HG02623 (cell line): ENCODE measurements at regions not wholly inside any gene's neighbourhood (a gene's known extent, or its start where the extent isn't known, plus 50 kb on each side); places are given as distances from the start of the nearest gene placed in this dataset.
"Not testable (repeated sequence)": the region's sequence is repeated elsewhere in the genome, so short reads cannot be mapped to it uniquely, and the experiment has no call there.

Experiments used
- ATAC-seq: cut with Tn5 transposase; IDR thresholded peaks from one replicate; pipeline ENCODE4 v1.9.1; 2021; ENCODE audit warnings: moderate library complexity; ENCODE audit not compliant: unreplicated experiment

DNA sequence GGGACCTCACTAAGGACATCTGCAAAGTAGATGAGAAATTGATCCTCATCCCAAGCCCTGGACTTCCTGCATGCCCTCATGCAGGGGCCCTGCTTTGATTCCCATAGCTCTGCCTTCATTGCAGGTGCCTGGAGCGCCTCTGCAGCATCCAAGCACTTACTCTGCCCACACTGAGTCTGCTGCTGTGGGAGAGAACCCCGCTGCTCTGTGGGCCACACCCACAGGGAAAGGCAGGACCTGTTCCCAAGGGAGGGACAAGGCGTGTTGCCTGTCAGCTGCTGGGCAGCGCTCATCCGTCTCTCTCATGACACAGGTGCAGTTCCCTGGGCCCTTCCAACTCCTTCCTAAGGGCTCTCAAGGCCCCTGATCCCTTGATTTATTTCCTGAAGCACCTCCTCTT, 266.8 kb upstream of the SMIM21 start:
- ATAC-seq, result no peak

DNA sequence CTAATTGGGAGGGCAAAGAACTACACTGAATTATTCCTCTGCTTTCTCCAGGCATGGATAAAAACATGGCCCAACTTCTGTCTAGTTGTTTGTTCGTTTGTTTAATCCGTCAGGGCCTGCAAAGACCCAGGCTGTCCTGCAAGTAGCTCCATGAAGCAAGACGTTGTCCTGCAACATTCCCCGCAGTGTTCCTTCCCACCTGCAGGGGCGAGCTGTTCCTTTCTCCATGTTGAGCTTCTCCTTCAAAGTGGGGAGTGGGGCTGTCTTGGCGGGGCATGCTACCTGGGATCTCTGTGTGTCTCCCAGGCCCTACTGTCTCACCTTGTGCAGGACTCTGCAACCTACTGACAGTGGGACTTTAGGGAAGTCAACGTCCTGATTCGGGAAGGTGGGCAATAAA, 264.0 kb upstream of the SMIM21 start:
- ATAC-seq, result no peak

DNA sequence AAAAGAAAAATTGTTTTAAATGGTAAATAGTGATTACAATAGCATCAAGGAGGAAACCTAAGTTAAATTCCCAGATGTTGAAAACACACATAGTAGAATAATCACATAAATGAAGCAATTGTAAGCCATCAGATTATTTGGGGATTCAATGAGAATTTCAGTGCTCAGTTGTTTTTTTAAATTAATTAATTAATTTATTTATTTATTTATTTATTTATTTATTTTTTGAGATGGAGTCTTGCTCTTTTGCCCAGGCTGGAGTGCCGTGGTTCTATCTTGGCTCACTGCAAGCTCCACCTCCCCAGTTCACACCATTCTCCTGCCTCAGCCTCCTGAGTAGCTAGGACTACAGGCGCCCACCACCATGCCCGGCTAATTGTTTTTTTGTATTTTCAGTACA, 262.8 kb upstream of the SMIM21 start:
- ATAC-seq, result not testable (repeated sequence)

DNA sequence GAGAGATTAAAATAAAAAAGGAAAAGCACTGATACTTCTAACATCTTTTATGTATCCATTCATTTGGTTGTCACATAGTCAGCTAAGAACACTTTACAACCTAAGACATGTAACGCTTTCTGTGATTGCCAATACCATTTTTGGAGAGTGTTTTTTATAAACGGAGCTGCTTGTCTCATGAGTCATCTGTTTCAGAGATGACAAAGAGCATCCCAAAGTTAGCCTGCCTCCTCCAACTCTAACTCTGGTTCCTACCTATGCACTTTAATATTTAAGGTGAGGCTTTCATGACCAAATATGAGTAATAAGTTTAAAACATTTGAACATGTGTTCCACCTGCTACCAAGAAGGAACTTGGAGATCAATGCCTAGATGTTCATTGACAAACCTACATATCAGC, 260.1 kb upstream of the SMIM21 start:
- no peak for ATAC-seq

DNA sequence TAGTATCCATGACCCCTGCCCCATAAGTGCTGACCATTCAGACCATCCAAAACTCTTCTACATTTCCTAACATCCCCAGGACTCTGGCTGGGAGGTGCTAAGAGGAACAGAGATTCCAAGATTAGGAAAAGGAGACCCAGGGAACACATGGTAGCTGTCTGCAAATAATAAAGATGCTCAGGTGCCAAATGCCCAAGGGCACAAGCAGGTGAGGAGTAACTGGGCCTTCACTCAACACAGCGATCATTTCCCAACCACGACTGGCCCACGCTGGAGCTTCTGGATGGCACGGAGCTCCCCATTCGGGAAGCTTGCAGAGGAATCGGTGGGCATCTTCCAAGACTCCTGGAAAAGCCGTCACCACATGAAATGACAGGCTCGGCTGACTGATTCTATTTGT, 255.9 kb upstream of the SMIM21 start:
- no peak for ATAC-seq

DNA sequence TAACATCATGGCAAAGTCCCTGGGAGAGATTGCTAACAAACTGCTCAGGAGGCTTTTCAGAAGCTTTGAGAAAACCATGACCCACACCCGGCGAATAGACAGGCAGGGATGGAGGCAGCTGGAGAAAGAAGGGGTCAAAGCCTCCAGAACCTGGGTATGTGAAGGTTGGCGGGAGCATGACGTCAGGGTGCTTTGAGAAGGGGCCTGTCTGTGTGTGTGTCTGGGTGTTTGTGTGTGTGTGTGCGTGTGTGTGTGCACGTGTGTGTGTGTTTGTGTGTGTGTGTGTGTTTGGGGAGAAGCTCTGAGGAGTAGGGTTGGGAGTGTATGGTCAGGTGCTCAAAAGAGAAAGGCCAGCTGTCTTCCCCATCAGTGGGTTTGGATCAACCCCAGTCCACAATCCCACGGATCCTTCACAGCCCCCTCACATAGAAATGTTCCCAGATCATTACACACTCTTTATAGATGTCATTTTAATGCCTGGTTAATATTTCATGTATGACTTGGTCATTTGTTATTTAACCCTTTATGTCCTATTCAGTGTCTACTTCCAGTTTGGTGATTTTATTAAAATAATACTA, 254.1 kb upstream of the SMIM21 start:
- no peak for ATAC-seq

DNA sequence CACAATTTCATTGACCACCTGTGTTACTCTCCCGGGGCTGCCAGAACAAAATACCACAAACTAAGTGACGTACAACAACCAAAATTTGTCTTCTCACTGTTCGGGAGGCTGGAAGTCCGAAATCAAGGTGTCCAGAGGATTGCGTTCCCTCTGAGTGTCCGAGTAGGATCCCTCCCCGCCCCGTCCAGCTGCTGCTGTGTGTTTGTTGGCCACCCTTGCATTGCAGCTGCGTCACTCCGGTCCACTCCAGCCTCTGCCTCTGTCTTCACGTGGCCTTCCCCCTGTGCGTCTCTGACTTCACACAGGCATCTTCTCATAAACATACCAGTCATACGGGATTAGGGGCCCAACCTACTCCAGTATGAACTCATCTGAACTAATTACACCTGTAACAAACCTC, 251.8 kb upstream of the SMIM21 start:
- ATAC-seq, result no peak

DNA sequence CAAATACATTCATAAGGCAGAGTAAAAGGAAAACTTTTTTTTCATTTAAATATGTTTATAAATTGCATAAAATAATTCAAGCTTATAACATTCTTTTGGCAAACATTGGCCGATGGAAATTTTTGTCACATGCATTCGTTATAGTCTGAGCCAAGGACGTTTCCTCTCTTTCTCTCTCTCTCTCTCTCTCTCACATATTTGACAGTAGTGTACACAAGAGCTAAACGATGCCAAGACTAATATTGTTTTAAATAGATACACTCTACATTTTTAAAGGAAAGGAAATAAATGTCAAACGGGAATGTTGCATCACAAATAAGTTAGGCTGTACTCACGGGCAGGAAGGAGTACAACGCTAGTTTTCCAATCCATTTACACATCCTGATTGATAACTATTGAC, 251.1 kb upstream of the SMIM21 start:
- ATAC-seq, result no peak

DNA sequence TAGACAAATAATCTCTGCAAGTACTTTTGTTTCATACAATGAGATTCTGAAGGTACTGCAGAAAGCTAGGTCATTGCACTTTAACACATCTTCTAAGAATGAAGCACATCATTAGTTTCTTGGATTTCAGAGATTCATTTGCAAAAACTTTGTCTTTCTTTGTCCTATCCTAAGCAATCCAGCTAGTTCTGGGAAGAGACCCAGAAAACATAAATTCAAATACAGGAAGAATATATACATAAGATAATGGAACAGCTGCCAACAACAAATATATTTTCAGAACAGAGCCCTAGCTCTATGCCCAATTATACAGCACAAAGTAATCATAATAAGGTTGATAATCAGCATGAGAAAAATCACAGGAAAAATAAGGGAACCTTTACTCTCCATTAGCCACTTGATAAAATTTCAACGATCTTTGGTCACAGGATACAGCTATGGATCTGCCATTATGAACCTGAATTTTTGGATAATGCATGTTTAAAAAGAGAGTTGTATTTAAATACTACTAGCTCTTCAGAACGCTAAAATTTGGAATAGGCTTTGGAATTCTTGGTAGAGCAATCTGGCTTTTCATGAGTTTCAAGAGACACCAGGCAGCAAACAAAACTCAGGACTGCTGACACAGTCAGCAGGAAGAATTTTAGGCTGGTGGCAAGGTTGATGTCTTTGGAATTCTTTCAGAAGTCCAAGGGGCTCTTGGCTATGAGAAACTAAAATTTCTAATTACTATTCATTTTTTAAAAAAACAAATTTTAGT, 250.4 kb upstream of the SMIM21 start:
- ATAC-seq, result no peak

DNA sequence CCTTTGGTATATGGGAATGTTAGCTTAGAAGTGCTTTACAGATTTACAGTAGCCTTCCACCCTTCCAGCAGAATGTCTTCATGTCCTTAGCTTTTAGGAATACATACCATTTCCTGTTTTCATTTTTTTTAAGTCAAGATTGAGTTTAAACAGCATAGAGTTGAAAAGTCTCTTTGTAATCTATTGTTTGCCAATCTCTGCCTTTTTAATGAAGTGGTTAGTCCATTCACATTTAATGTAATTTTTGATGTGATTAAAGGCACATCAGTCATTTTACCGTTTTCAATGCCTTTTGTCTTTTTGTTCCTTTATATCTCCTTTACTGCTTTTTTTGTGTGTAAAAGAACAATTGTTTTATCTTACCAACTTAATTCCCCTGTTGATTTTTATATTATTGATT, 233.4 kb upstream of the SMIM21 start:
- no peak for ATAC-seq

DNA sequence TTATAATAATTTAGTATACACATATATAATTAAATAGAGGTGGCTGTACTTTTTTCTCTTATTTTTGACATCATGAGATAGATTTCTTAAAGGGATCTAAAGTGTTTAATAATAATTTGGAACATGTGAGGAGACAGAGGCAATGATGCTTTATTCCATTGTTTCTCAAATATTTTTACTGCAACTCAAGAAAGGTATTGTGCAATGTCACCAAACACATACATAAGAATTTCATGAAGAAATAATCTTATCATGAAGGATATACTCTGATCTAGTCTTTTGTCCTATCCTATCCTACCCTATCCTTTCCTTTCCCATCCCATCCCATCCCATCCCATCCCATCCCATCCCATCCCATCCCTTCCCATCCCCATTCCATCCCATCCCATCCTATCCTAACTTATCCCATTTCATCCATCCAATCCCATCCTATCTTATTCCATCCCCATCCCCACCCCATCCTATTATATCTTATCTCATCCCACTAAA, 232.1 kb upstream of the SMIM21 start:
- no peak for ATAC-seq

DNA sequence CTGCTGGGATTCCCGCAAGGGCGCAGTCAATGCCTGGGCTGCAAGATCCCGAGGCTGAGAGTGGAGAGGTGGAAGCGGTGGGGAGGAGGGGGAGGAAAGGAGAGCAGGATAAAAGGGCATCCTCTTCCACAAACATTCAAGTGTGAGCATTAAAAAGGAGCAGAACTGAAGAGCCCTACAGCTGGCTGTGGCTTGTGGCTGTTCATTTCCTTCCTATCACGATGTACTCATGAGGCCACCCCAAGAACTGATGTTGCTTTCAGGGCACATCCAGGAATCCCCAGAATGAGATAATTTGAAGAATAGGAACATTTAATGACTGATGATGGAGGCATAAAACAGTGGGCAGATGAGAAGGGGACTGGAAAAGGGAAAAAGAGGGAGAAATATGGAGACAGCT, 230.8 kb upstream of the SMIM21 start:
- ATAC-seq, result no peak

DNA sequence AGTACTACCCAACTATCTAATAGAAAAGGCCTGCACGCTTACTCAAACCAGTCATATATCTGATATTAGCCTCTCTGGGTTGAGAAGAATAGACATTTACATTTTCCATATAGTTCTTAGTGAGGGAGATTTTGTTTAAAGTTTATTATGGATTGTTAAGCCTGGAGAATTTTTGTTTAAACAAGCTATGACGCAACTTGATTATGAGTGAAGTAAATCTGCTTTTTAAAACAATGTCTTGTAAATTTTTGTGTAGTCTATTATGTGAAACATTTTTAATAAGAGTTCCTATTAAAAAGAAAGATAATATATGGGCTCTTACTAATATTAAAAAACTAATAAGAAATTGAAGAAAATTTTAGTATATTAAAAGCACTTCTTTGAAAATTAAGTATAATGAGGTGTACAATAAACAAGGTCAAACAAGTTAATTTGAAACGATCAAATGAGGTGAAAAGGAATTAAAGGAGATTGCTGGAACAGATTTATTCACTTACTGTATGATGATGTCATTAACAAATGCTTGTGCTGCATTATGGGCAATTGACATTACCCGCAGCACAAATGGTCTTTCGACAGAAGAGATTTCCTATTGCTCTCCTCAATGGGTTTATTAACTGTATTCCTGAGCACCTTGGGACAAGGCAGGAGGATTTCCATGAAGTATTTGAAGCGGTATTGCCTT, 229.2 kb upstream of the SMIM21 start:
- ATAC-seq, result no peak

DNA sequence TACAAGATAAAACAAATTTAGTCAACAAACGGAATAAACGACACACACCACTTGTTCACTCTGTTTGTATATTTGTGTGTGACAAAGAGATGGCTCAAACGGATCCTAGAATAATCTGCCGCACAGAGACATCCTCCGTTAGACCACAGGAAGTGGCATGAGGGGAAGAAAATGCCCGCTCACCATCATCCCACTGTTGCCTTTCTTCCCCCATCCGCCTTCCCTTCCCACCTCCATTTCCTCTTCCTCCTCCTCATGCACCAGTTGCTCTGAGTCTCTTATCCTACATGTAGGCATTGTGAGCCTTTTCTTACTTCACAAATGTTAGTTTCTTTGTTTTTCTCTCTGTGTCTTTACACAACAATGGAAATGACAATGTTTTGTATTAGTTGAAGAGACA, 228.5 kb upstream of the SMIM21 start:
- no peak for ATAC-seq

DNA sequence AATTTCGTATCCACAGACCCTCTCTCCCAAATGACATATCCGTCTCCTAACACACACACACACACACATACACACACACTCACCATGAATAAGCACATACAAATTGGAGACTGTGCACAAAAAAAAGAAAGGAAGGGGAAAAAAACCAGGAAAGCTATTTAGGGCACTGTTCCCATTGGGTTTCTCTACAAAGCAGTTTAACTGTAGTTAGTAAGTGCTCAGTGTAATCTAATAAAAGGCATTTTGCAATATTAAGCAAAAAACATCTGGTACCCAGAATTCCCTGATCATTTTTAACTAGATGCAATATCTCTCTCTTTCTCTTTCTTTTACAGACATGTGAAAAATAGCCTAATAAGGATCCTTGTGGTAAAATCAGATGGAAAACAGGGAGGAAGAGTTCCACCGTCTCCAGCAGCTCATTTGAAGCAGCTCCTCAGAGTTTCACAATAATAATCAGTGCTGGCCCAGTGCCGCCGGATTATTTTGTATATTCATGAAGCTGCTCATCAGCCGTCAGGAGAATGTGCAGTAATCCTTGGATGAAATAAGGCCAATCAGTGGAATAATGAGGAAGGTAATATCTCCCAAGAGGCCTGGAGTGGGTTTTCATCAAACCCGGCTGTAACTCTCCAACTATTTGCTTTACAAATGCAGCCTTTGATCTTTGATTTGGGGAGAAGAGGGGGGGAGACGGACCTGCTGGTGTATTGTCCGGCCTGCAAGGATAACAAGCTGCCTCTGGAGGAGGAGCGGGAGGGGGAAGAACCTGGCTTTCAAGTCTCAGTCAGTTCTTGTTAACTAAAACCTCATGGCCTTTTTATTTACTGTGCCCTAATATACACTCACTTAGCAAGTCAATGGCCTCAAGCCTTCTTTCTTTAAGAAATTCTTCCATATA, 227.6 kb upstream of the SMIM21 start:
- ATAC-seq, result no peak

DNA sequence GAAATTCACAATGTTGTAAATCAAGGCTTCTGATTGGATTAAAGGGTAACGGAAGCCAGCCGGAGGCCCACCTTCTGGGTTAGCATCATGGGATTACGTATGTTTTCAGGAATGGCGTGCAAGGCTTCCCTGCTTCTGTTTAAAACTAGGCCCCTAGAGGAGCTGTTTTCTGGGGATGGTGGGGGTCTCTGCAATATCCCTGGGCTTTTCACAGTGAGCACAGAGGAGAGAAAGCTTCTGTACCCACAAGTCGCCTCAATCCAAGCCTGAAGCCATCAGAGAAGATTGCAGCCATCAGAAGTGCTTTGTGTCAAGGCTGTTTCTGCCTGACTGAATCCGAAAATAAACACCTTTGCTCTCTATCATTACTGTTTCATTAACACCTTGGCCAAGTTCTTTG, 226.9 kb upstream of the SMIM21 start:
- no peak for ATAC-seq

DNA sequence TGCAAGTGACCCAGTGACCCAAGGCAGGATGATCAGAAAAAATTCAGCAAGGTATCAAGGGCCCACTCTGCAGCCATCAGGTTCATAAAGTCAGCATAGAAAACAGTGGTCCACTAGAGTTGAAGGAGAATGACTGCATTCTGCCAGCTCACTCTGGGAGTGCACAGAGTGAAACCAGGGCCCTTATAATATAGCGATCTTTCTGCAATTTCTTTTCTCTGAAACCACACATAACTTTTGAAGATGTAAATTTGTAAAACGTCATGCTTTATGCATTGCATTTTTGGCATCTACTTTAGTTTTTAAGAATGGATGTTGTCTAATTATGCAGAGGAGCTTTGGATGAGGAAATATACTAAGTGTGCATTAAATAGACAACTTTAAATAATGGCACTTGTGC, 225.0 kb upstream of the SMIM21 start:
- no peak for ATAC-seq

DNA sequence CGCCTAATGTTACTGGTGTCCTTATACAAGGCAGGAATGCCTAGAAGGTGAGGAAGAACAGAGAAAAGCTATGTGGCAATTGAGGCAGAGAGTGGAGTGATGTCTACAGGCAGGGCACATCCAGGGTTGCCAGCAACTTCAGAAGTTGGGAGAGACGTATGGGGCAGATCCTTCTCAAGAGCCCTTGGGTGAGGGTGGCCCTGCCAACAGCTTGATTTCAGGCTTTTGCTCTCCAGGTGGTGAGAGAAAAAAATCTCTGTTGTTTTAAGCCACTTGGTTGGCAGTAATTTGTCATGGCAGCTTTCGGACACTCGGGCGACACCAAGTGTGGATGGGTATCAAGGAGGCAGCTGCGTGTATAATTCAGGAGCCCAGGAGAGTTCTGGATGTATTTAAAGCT, 217.4 kb upstream of the SMIM21 start:
- ATAC-seq, result no peak

DNA sequence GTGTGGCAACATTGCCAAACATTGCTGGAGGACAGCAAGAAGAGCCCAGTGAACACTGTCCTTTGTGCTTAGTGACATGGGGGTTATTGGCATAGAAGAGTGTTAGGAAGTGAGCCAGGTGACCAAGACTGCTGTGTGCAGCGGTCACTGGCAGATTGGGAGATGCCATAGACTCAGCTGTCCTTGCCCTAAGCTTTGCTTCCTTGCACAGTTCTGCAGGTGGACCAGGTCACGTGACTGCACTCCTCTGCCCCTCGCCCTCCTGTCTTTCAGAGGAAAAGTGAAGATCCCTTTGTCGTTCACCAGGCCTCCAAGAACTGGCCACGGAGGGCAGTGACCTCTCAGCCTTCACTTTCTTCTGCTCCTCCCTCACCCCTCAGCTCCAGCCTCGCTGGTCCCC, 215.6 kb upstream of the SMIM21 start:
- ATAC-seq, result no peak

DNA sequence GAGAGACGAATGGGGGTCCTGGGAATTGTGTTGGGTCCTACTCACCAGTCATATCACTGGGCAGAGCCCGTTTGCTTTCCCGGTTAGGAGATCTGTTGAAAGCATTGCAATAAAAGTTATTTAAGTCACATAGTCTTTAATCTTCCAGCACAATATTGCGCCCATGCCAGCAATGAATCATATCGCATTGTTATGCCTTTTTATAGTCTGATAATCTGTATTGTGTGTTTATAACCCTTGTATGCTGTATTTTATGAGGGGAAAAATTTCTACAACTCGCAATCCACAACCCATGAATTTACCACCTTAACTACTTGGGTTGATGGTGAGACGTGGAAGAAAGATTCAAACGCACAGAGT, 211.9 kb upstream of the SMIM21 start:
- no peak for ATAC-seq

DNA sequence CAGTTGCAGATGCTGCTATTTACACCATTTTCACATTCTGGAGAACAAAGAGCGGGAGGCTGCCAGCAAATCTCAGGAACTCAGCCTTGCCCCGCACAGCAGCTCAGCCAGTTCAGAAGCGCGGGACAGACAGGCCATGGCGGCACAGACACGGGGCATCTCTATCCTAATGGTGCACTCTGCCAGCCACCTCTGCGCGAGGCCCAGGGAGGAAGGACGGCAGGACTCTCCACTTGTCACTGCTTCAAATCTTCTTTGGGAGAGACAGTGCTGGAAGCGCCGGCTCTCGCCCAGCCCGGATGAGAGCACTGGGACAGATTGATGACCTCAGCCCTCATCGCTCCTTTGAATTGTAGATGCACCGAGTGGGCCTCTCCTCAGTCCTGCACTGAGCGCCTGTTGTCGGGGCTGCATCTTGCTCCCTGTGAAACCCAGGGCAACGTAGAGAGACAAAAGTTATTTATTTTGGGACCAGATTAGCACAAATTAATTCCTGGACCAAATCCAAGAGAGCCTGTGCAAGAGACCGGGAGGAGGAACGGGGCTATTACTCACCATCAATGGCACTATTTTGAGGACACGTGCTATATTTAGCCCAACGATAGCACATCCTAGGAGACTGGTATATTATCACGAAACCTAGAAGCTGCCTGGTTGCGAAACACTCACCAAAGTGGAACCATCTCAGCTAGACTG, 211.4 kb upstream of the SMIM21 start:
- no peak for ATAC-seq
